DMS153 (cell line): ENCODE measurements at regions not wholly inside any gene's neighbourhood (a gene's known extent, or its start where the extent isn't known, plus 50 kb on each side); places are given as distances from the start of the nearest gene placed in this dataset.

ENCODE experiments used
- DNase-seq: peaks from one replicate; lab custom pipeline; 2025; lab: John Stamatoyannopoulos, UW

DNA sequence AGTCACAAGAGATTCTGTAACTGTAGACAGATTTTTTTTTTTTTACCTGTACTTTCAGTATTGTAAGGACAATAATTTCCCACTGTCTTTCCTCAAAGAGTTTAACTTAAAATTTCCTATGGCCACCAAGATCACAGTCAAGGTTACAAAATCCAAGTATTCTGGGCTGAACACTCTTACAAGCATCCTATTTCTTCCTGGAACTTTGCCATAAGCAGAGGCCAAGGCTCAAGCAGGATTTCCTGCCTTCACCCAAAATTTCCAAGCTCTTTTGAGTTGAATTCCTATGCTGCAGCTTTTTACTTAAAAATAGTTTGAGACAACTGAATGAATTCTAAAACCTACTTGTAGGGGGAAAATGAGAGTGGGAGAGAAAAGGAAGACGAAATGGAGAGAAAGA, 299.4 kb downstream of the ZNF516 start:
- DNase-seq = no peak

DNA sequence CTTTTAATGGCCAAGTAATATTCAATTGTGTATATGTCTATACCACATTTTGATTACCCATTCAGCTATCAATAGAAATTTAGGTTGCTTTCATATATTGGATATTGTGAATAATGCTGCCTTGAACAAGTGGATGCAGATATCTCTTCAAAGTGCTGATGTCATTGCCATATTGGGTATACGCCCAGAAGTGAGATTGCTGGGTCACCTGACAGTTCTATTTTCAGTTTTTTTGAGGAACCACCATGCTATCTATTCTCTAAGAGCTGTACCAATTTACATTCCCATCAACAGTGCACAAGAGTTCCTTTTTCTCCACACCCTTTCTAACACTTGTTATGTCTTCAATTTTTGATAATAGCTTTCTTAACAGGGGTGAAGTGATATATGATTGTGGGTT, 306.9 kb downstream of the ZNF516 start:
- no peak for DNase-seq

GRCh38 chr18:76179257-76179656, 315.8 kb downstream of the ZNF516 start:
- no peak for DNase-seq

- DNase-seq = no peak
These were observed 317.9 kb downstream of the ZNF516 start for GRCh38 chr18:76177160-76177559.

DNA sequence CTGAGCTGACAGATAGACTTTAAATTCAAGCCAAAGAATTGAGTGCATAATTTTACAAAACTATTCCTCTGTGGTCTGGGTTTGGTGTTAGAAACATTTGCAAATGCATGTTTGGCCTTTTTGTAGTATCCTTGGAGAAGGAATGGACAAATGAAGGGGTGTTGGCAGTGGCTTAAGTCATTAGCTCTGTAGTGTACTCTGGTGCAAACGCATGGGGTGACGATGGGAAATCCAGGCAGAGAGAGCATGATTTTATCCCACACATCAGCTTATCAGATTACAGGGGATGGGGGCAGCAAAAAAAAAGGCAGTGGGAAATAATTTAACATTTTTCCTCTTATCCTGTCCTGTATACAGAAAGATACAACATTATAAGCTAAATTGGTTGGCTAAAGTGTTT, 320.6 kb downstream of the ZNF516 start:
- no peak for DNase-seq

DNA sequence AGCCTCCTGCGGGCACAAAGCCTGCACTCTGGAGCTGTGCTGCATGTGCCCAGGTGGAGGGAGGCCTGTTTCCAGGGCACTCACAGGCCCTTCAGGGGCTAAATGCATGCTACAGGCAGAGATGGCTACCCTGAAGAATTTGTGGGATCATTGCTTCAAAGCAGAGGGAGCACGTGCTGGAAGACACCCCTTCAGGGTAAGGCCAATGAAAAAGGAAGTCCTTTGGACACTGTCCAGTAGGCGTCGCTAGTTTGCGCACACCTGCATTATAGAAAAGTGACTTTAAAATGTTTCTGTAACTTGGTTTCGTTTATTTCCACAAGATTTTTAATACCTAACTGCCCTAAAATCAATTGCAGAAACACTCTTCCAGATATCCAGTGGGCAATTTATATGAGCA, 325.3 kb downstream of the ZNF516 start:
- no peak for DNase-seq

GRCh38 chr18:76167845-76168621, 327.0 kb downstream of the ZNF516 start:
- DNase-seq = no peak

DNA sequence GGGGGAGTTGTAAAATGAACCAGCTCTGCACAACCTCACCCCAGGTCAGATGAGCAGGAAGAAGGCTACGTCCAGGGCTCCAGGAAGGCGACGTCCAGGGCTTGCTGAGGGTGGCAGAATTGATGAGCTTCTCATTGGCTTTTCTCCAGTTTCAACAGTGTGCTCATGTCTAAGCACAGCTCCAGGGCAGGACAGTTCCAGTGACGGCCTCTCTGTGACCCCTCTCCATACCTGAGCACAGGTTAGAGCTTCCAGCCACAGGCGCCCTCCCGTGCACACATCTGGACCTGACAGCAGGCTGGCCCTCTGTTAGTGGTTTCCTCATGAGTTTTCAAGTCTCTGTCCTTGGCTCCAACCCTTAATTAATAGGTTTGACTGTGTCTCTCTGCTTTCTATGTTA, 327.6 kb downstream of the ZNF516 start:
- DNase-seq = no peak

DNA sequence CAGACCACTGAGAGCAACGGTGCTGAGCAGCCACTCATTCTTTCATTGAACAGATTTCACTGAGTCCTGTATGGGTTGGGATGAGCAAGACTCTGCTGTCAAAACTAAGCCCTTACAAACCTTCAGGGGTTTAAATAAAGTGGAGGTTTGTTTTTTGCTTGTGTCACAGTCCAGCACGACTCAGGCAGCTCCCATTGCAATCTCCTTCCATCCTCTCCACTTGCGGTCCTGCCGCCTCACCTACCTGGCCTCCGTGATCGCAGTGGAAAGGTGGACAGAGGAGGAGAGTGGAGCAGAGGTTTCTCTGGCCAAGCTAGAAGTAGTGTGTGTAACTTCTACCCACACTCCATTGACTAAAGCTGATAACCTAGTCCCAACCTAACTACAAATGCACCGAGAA, 332.2 kb downstream of the ZNF516 start:
- DNase-seq = no peak

GRCh38 chr18:76161983-76162382, 333.1 kb downstream of the ZNF516 start:
- no peak for DNase-seq

DNA sequence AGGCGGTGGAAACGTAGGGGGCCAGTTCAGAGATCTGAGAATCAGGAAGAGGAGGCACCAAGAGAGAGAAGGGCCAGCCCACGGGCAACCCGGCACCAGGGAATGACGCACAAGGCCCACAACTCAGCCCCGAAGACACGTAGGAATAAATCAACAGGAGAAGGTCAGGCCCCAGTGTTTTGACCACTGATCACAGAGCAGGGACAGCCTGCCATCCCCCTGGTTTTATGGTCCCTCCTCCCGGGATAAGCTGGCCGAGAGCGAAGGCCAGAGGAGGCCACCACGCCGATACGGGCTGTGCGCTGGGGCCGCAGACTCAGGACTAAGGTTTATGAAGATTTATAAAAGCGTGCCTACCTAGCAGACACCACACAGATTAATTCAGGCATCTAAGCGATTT, 341.4 kb downstream of the ZNF516 start:
- no peak for DNase-seq

GRCh38 chr18:76149734-76150133, 345.3 kb downstream of the ZNF516 start:
- no peak for DNase-seq

- DNase-seq = no peak
These were observed 345.8 kb downstream of the ZNF516 start for GRCh38 chr18:76149284-76149683.

DNA sequence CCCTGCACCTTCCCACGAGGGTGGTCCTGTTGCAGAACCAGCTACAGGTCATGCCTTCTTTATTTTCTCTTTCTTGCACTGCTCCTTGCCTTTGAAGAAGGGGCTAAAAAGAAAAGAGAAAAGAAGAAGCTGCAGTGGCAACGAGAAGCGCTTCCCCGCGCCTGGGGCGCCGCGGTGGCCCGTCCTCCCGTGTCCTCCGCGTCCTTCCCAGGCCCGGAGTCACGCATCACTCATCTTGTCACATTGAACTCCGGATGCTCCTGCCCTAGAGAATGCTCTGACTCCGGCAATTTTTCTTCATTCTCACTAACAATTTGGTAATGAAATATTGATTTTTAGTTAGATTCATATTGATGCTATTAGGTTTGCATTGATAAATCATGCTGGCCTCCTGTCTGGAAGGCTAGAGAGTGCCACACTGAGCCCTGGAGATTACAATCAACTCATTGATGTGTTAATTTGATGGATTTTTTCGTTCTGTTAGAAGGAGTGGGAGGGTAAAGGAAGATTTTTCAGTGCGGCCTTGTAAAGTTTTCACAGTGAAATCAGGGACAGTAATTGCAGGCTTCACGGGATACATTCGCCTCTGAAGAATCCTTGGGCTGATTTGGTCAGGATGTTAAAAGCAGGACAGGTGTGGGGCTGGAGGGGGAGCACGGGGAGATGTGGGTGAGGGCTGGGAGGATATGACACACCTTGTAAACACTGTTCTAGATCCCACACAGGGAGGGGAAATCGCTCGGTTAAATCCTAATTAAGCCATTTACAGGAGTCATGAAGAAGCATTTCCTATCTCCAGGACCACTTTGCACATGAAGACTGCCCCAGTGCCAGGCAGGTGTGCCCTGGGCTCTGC, 349.3 kb downstream of the ZNF516 start:
- no peak for DNase-seq

DNA sequence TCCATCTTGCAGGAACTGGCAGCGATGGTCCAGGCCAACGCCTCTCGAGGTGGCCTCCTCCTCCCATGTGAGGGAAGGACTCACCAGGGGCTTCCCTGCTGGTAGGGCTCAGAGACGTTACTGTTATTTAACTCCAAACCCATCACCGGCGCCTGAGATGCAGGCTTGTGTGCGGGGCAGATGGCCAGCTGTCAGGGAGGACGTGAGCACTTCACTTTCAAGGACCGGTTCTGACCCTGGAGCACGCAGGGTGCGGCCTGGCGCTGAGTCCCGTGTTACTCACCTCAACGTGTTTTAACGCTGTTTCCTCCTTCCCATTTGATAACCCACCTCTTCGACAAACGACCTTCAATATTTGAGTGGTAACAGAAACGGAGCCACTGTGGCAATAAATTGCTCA, 350.2 kb downstream of the ZNF516 start:
- no peak for DNase-seq

GRCh38 chr18:76142611-76143010, 352.4 kb downstream of the ZNF516 start:
- DNase-seq = no peak

DNA sequence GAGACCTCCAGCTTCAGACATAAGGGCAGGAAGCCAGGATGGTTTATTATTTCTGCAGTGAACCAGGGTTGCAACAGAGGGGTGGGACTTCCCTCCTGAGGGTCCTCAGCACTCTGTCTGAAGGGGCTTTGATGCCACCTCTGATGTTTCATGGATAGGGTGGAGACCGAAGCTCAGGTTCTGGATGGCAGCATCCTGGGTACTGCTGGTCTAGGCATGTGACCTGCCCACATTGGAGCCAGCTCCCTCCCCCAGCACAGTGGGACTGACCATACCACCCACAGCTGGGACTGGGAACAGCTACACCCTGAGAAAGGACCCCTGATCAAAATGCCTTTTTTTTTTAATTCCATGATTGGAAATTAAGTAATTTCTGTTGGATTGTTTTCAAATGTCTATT, 355.2 kb downstream of the ZNF516 start:
- DNase-seq = no peak

DNA sequence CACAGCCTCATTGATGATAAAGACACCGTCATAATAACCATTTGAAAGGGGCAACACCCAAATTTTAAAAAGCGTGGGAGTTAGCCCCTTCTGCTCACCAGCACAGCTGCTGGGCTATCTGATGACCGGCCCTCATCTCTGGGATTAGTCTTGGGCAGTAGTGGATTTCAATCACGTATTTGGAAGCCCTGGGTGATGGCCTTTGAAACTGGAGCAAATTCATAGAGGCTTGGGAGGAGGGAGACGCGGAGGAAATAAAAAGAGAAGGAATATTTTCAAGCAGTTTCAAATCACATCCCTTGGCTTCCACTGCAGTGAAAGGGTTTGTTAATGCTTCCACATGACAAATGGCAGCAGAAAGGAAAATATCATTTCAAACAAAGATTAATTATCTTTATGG, 357.8 kb downstream of the ZNF516 start:
- no peak for DNase-seq

DNA sequence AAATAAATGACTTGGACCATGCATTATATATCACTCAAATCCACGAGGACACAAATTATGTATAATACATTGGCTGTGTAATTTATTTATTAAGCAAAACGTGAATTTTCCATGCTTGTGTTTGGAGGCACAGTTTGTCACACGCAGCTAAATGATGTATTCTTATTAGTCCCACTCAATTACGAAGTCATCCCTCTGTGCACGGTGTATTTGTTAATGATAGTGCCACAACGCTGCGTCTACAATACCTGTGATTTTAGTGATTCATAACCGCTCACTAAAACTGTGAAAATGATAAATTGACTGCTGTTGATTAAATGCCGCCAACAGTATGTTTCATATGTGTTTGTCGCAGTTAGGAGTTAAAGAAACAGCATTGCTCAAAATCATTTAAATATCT, 358.3 kb downstream of the ZNF516 start:
- DNase-seq = no peak

DNA sequence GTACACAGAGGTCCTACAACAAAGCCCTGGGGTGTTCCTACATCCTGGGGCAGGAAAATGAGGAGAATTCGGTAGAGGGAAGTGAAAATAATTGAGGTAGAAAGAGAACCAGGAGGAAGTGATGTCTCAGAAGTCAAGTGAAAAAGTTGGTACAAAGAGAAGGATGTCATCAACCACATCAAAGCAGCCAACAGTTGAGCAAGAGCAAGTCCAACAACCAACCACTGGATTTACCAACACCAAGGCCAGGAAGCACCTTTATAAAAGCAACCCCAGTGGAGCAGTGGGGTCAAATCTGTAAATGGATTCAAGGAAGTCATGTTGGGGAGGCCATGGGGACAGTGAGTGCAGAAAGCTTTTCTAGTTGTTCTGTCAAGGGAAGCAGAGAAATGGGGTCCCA, 360.4 kb downstream of the ZNF516 start:
- no peak for DNase-seq

DNA sequence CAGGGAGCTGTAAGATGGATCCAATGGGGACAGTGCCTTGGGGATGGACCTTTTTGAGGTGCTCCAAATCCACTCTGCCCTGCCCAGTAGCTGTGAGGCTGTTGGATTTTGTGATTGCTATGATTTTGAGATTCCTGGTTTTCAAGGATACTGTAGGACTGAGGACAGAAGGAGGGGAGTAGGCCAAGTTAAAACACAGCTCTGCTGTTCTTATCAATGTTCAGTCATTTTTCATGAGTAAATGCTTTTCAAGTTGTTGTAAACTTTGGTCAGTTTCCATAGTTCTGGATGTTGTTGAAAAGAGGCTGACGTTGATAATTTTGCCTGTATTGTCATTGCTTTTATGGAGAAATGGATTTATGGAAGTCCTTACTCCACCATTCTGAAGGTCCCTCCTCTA, 361.2 kb downstream of the ZNF516 start:
- no peak for DNase-seq

DNA sequence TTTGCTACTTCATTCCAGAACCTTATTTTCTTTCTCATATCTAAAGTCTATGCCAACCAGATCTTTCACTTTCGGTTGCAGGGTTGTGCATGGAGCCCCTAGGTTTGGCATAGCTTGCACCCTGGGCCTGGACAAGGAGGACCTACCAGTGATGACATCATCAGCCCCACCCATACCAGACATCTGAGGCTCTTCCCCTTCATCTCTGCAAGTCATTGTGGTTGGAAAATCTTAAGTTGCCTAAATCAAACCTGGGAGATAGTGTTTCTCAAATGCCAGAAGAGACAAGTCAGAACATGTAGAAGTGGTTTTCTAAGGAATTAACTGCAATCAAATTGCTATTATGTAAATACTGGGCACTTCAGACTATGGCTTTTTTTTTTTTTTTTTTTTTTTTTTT, 363.3 kb downstream of the ZNF516 start:
- DNase-seq = no peak

DNA sequence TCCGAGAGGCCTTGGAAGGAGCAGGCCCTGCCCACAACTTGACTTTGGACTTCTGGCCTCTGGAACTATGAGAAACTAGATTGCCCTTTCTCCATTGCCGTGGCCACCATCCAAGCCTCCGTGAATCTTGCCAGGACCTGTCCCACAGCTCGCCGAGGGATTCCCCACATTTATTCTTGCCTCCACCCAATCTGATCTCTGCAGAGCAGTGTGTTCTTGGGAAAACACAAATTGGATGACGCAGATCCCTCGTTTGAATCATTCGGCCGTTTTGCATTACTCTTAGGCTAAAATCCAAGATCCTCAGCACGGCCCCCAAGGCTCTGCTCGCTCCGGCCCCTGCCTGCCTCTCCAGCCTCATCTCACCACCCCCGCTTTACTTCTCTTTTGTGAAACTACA, 364.2 kb downstream of the ZNF516 start:
- no peak for DNase-seq

GRCh38 chr18:76126327-76126726, 368.7 kb downstream of the ZNF516 start:
- peak; percentile 27 for DNase-seq
